ENCODE measurements at regions not wholly inside any gene's neighbourhood (a gene's known extent, or its start where the extent isn't known, plus 50 kb on each side); places are given as distances from the start of the nearest gene placed in this dataset.

DNA sequence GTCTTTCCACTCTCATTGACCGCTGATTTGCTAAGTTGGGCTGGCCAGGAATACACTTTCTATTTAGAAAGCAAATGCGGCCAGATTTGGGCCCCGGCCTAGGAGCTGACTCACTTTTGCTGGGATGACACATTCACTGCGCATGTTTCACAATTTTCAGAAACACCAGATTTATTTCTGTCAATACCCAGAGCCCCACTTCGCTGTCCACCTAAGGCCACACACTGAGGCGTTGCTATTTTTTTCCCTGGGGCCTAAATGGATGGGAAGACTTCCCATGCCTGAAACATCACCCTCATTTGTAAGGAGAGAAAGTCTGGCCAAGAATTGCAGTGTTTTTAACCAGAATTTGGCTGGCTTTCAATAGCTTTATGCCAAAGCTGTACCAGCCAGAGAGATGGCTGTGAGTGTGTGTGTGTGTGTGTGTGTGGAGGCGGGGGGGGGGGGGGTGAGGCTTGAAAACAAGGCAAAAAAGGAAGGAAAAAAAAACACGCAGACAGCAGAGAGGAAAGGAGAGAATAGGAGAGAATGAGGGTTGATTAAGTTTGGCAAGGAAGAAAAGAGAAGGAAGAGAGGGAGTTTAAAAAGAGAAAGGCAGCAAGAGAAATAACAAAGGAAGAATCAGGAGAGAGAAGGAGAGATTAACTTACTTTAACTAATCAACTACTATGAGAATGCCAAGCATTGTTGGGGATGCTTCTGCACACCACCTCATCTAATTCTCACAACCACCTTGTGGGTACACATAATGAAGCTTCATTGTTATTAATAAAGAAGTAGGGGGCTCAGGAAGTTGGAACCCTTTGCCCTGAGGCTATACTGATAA is 261.4 kb upstream of the KLF4 start:
- H3K9ac ChIP-seq (replicated peaks; ENCODE audit: extremely low read depth, insufficient read depth, low read length) = peak overlapping the region; percentile 55
- DNase-seq (ENCODE audit: low read depth, low spot score) (peak; percentile 93), FAIRE-seq (peak; percentile 92)
- no peaks in the 10 kb centered on the region for H3K79me2 ChIP-seq (ENCODE audit: control insufficient read depth, insufficient read depth, low read length)
- H4K20me1 ChIP-seq (replicated peaks; ENCODE audit: control insufficient read depth, extremely low read depth, insufficient read depth, low read length) = no peaks in the 10 kb centered on the region
- H2AFZ ChIP-seq (ENCODE audit: low read depth, low read length) = peak overlapping the region; percentile 76
- ChIA-PET CTCF (interaction anchor here (0.8 to 2.3 kb wide), 5 partner anchors 19 to 521 kb away, joined by 3 to 10 read pairs (median 4); no protein-coding TSS in a partner anchor), POLR2A (interaction anchor here (0.7 kb wide), 1 partner anchor 29 kb away, joined by 3 read pairs; no protein-coding TSS in a partner anchor)
- intact Hi-C loops (cut with micrococcal nuclease) = loop anchor here (1.0 to 5.0 kb wide), 5 partner anchors 18 to 468 kb away; partner anchors contain the start of gene RAD23B
- H3K4me3 ChIP-seq (replicated peaks in 1 of 3; ENCODE audit: insufficient read depth in 1 of 3, low read depth in 1 of 3, low read length in 3 of 3) = no peak overlapping the region
- H3K9me3 ChIP-seq (replicated peaks; ENCODE audit: control insufficient read depth, insufficient read depth, low read length) = no peaks in the 10 kb centered on the region
- H3K4me2 ChIP-seq (ENCODE audit: insufficient read depth, low read length) = peak overlapping the region; percentile 48
- TF ChIP-seq POLR2AphosphoS5 (IDR thresholded peaks at IDR 0.05; ENCODE audit: insufficient read depth, low read depth, low read length) = peak; percentile 13
- TF ChIP-seq FOS (IDR thresholded peaks at IDR 0.05; ENCODE audit: borderline replicate concordance, insufficient read depth, low read length) = peak; percentile 88
- no peak for TF ChIP-seq EZH2 (IDR thresholded peaks at IDR 0.05; ENCODE audit: borderline replicate concordance, low read depth, low read length, severe bottlenecking)
- peak; percentile 73 for TF ChIP-seq JUN (IDR thresholded peaks at IDR 0.05; ENCODE audit: borderline replicate concordance, insufficient read depth, insufficient read length, low read depth)
- H3K4me1 ChIP-seq (ENCODE audit: control insufficient read depth, extremely low read depth, insufficient read depth, low read length) = peaks cover 56% of the 10 kb centered on the region
- no TSS peak for BruUV-seq (replicated peaks)
- peak overlapping the region; percentile 60 for H3K27ac ChIP-seq (ENCODE audit: insufficient read depth, low read depth, low read length)
- H3K9me1 ChIP-seq (replicated peaks; ENCODE audit: control insufficient read depth, extremely low read depth, insufficient read depth, low read length) = no peaks in the 10 kb centered on the region
- no peaks in the 10 kb centered on the region for H3K27me3 ChIP-seq (ENCODE audit: control insufficient read depth in 2 of 2, insufficient read depth in 2 of 2, low read length in 2 of 2)
- H3K36me3 ChIP-seq (ENCODE audit: control insufficient read depth in 2 of 2, extremely low read depth in 1 of 2, insufficient read depth in 2 of 2, low read length in 2 of 2) = no peaks in the 10 kb centered on the region
- dilution Hi-C loops (cut with MboI; ENCODE audit: extremely low pct_ligation_motif_present, low sequenced_read_pairs) = no loop called here

- Histone ChIP-seq H3K4me2 (ENCODE audit: insufficient read depth, low read length) (peak overlapping the region; percentile 48), H3K9me3 (replicated peaks; ENCODE audit: control insufficient read depth, insufficient read depth, low read length) (no peaks in the 10 kb centered on the region), H3K27me3 (ENCODE audit: control insufficient read depth in 2 of 2, insufficient read depth in 2 of 2, low read length in 2 of 2) (no peaks in the 10 kb centered on the region), H3K4me3 (replicated peaks in 1 of 3; ENCODE audit: insufficient read depth in 1 of 3, low read depth in 1 of 3, low read length in 3 of 3) (no peak overlapping the region), H3K36me3 (ENCODE audit: control insufficient read depth in 2 of 2, extremely low read depth in 1 of 2, insufficient read depth in 2 of 2, low read length in 2 of 2) (no peaks in the 10 kb centered on the region), H3K4me1 (ENCODE audit: control insufficient read depth, extremely low read depth, insufficient read depth, low read length) (peaks cover 46% of the 10 kb centered on the region), H3K9me1 (replicated peaks; ENCODE audit: control insufficient read depth, extremely low read depth, insufficient read depth, low read length) (no peaks in the 10 kb centered on the region), H3K9ac (replicated peaks; ENCODE audit: extremely low read depth, insufficient read depth, low read length) (peak overlapping the region; percentile 7), H3K79me2 (ENCODE audit: control insufficient read depth, insufficient read depth, low read length) (no peaks in the 10 kb centered on the region), H2AFZ (ENCODE audit: low read depth, low read length) (no peak overlapping the region), H4K20me1 (replicated peaks; ENCODE audit: control insufficient read depth, extremely low read depth, insufficient read depth, low read length) (no peaks in the 10 kb centered on the region), H3K27ac (ENCODE audit: insufficient read depth, low read depth, low read length) (peak overlapping the region; percentile 60)
- ChIA-PET POLR2A (no interaction called here), CTCF (no interaction called here)
- intact Hi-C loops (cut with micrococcal nuclease) = loop anchor here (1.0 to 5.0 kb wide), 6 partner anchors 17 to 467 kb away; partner anchors contain the start of genes KLF4 and RAD23B
- FAIRE-seq = peak; percentile 79
- BruUV-seq (replicated peaks) = TSS peak; percentile 93
- dilution Hi-C loops (cut with MboI; ENCODE audit: extremely low pct_ligation_motif_present, low sequenced_read_pairs) = no loop called here
- TF ChIP-seq MAX (IDR thresholded peaks at IDR 0.05; ENCODE audit: insufficient read depth, insufficient read length) = no peak
- TF ChIP-seq POLR2A (IDR thresholded peaks at IDR 0.05; ENCODE audit: low read depth, low read length) = peak; percentile 7
- peak; percentile 9 for TF ChIP-seq FOS (IDR thresholded peaks at IDR 0.05; ENCODE audit: borderline replicate concordance, insufficient read depth, low read length)
- TF ChIP-seq EZH2 (IDR thresholded peaks at IDR 0.05; ENCODE audit: borderline replicate concordance, low read depth, low read length, severe bottlenecking) = no peak
- TF ChIP-seq, protein P1, sequence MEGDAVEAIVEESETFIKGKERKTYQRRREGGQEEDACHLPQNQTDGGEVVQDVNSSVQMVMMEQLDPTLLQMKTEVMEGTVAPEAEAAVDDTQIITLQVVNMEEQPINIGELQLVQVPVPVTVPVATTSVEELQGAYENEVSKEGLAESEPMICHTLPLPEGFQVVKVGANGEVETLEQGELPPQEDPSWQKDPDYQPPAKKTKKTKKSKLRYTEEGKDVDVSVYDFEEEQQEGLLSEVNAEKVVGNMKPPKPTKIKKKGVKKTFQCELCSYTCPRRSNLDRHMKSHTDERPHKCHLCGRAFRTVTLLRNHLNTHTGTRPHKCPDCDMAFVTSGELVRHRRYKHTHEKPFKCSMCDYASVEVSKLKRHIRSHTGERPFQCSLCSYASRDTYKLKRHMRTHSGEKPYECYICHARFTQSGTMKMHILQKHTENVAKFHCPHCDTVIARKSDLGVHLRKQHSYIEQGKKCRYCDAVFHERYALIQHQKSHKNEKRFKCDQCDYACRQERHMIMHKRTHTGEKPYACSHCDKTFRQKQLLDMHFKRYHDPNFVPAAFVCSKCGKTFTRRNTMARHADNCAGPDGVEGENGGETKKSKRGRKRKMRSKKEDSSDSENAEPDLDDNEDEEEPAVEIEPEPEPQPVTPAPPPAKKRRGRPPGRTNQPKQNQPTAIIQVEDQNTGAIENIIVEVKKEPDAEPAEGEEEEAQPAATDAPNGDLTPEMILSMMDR (IDR thresholded peaks at IDR 0.05; ENCODE audit: extremely low read depth in 1 of 2, insufficient read depth in 1 of 2, low read depth in 1 of 2, low read length in 2 of 2) = no peak
- no peak for TF ChIP-seq GATA2 (IDR thresholded peaks at IDR 0.05; ENCODE audit: insufficient read depth, insufficient read length, low read depth, low read length)
- peak; percentile 60 for TF ChIP-seq MYC (IDR thresholded peaks at IDR 0.05; ENCODE audit: low read depth, low read length)
- TF ChIP-seq POLR2AphosphoS5 (IDR thresholded peaks at IDR 0.05; ENCODE audit: insufficient read depth, low read depth, low read length) = no peak
- TF ChIP-seq JUN (IDR thresholded peaks at IDR 0.05; ENCODE audit: borderline replicate concordance, insufficient read depth, insufficient read length, low read depth) = peak; percentile 34
- peak; percentile 84 for DNase-seq (ENCODE audit: low read depth, low spot score)
Observed at GRCh38 chr9:107749787-107750444, 260.3 kb upstream of the KLF4 start.

Data from endothelial cell of umbilical vein (primary cell).